ENCODE measurements at regions not wholly inside any gene's neighbourhood (a gene's known extent, or its start where the extent isn't known, plus 50 kb on each side); places are given as distances from the start of the nearest gene placed in this dataset.

DNA sequence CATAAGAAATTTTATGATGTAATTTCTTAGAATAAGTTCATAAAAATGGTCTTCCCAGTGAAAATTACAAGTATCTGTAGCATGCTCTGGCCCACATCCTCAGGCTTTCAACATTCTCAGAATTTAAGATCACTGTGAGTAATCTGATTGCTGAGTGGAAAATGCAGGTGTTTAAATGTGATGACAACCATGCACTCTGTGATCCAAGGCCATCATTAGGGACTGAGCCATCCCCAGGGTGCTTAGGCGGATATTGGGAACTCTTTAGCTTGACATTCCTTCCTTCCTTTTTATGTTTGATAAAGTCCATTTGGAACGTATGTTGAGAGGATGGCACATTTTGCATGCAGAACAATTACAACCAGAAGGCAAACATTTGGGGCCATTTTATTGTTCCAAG lies 95.5 kb downstream of the ARL4C start:
- no peak for DNase-seq (ENCODE audit: low read depth in 2 of 2)
- TF ChIP-seq, protein P1, sequence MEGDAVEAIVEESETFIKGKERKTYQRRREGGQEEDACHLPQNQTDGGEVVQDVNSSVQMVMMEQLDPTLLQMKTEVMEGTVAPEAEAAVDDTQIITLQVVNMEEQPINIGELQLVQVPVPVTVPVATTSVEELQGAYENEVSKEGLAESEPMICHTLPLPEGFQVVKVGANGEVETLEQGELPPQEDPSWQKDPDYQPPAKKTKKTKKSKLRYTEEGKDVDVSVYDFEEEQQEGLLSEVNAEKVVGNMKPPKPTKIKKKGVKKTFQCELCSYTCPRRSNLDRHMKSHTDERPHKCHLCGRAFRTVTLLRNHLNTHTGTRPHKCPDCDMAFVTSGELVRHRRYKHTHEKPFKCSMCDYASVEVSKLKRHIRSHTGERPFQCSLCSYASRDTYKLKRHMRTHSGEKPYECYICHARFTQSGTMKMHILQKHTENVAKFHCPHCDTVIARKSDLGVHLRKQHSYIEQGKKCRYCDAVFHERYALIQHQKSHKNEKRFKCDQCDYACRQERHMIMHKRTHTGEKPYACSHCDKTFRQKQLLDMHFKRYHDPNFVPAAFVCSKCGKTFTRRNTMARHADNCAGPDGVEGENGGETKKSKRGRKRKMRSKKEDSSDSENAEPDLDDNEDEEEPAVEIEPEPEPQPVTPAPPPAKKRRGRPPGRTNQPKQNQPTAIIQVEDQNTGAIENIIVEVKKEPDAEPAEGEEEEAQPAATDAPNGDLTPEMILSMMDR (IDR thresholded peaks at IDR 0.05; ENCODE audit: low read depth, low read length), result no peak
- H3K4me3 ChIP-seq (replicated peaks in 1 of 2; ENCODE audit: low read depth in 2 of 2, low read length in 2 of 2), result no peak overlapping the region

DNA sequence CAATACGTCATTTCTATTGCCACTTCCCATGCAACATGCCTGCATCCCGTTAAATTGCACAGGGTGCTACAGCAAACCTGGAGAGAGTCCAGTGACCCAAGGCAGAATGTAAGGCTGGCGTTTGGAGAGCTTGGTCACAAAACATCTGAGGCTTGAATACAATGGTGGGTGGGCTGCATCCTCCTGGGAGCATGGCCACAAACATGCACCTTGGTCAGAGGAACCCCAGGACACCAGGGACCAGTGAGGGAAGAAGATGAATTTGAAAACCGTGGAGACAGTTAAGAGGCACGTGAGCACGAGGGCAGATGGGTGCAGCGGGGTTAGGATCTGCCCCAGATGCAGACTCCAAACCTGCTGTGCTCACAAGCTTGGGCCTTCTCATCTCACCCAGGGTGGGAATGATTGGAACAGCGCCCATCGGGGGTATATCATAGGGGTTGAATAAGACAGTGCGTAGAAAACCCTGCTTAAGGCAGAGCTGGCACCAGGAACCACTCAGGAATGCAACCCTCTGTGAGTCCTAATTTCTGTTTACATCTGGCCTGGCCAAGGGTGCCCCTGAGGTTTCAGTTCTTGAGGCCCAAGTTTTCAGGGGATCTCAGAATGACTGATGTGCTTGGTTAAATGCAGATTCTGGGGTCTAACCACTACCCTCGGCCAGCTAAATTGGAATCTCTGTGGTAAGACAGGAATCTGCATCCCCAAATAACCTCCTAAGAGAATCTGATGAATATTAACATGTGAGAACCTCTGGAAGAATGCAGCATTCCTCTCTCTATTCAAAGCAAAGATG lies 97.2 kb downstream of the ARL4C start:
- no peak overlapping the region for H3K4me3 ChIP-seq (replicated peaks in 1 of 2; ENCODE audit: low read depth in 2 of 2, low read length in 2 of 2)
- TF ChIP-seq, protein P1 (IDR thresholded peaks at IDR 0.05; ENCODE audit: low read depth, low read length), result no peak
- no peak for DNase-seq (ENCODE audit: low read depth in 2 of 2)

DNA sequence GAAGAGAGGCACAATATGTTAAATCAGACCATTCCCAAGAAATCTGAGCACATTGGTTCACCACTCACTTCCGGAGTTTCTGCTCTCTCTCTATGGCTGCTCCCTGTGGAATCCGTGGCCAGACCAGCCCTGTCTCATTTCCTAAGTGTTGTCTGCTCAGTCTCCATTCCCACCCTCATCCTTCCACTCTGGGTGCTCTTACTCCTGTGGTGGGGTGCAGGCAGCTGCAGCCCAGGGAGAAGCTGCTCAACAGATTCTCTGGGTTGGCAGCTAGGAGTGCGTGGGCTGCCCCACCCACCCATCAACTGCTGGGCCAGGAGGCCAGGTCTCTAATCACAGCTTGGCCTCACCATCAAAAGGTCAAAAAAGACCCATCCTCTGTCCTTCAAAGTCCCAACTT lies 98.3 kb downstream of the ARL4C start:
- no peak for DNase-seq (ENCODE audit: low read depth in 2 of 2)
- H3K4me3 ChIP-seq (replicated peaks in 1 of 2; ENCODE audit: low read depth in 2 of 2, low read length in 2 of 2), result no peak overlapping the region
- TF ChIP-seq, protein P1 (IDR thresholded peaks at IDR 0.05; ENCODE audit: low read depth, low read length), result no peak

DNA sequence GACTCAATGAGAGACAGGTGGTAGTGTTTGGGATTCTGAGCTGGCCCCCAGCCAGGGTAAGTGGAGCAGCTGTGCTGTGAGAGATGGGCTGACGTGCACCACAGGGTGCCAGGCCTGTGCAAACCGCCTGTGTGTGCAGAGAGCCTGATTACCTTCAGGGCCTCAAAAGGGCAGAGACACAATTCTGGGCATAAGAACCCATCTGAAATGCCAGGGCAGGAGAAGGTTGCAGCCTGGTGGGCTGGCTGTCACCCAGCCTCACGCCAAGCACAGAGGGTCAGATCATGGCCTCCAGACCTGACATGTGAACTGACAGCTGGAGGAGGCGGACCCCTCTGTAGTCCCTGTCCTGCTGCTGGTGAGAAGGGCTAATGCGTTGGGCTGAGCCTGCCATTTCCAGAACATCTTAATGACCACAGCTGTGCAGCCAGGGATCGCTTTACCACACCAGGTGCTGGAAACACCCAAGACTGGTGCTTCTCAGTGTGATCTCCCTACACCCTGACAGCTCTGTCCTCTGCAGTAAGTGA lies 100.9 kb downstream of the ARL4C start:
- H3K4me3 ChIP-seq (replicated peaks in 1 of 2; ENCODE audit: low read depth in 2 of 2, low read length in 2 of 2), result no peak overlapping the region
- TF ChIP-seq, protein P1 (IDR thresholded peaks at IDR 0.05; ENCODE audit: low read depth, low read length), result no peak
- no peak for DNase-seq (ENCODE audit: low read depth in 2 of 2)

DNA sequence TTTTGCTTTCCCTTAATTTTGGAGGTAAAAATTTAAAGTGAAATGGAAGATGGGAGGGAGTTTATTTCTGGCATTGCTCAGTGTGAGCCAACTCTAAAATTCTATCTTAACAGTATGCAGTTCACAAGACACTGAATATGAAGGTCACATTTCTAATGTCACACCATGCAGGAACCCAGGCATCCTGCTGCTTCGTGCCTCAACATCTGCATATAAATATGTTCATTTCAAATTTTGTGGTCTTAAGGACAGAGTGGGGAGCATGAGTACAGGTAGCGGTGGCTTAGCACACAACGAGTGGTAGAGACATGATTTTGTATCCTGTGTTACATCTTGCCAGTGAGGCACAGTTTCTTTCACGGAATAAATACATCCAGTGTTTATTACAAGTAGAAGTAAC lies 102.4 kb downstream of the ARL4C start:
- TF ChIP-seq, protein P1 (IDR thresholded peaks at IDR 0.05; ENCODE audit: low read depth, low read length), result no peak
- DNase-seq (ENCODE audit: low read depth in 2 of 2), result no peak
- H3K4me3 ChIP-seq (replicated peaks in 1 of 2; ENCODE audit: low read depth in 2 of 2, low read length in 2 of 2), result no peak overlapping the region

DNA sequence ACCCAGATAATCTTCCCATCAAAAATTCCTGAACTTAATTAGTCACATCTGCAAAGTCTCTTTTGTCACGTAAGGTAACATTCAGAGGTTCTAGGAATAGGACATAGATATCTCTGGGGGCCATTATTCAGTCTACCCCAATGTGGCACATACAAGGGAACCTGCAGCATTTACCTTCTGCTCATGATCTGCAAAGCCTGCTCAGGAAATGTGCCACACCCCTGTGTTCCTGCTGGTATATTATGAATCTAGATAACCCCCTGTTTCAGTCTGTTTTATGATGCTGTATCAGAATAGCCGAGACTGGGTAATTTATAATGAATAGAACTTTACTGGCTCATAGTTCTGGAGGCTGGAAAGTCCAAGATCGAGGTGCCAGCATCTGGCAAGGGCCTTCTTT lies 103.5 kb downstream of the ARL4C start:
- no peak for DNase-seq (ENCODE audit: low read depth in 2 of 2)
- no peak overlapping the region for H3K4me3 ChIP-seq (replicated peaks in 1 of 2; ENCODE audit: low read depth in 2 of 2, low read length in 2 of 2)
- TF ChIP-seq, protein P1 (IDR thresholded peaks at IDR 0.05; ENCODE audit: low read depth, low read length), result no peak
